Dermis microvascular lymphatic vessel endothelial cell (primary cell): ENCODE measurements at regions not wholly inside any gene's neighbourhood (a gene's known extent, or its start where the extent isn't known, plus 50 kb on each side); places are given as distances from the start of the nearest gene placed in this dataset.
"Not testable (repeated sequence)": the region's sequence is repeated elsewhere in the genome, so short reads cannot be mapped to it uniquely, and the experiment has no call there.

Experiments used
- DNase-seq, 2 donors: peaks; one replicate each; pipeline versions ENCODE4 v3.0.0 to v3.0.0-alpha.2; 2010; ENCODE audit warnings: low read depth in 2 of 2

DNA sequence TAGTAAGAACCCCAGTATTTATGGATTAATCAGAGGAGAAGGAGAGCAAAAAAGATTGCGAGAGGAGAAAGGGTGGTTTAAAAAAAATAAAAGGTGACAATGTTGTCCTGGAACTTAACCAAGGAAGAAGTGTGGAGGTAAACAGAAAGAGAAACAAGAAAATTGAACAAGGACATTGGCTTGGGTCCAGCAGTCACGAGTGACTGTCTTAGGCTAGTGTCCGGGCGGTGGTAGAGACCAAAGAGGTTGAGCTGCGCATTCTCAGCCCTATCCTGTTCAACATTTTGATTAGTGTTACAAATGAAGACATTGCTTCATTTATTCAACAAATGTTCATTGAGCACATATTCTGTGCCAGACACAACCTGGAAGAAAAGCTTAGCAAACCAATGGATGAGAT is 329.9 kb downstream of the FGFR2 start:
- DNase-seq, result no peak

DNA sequence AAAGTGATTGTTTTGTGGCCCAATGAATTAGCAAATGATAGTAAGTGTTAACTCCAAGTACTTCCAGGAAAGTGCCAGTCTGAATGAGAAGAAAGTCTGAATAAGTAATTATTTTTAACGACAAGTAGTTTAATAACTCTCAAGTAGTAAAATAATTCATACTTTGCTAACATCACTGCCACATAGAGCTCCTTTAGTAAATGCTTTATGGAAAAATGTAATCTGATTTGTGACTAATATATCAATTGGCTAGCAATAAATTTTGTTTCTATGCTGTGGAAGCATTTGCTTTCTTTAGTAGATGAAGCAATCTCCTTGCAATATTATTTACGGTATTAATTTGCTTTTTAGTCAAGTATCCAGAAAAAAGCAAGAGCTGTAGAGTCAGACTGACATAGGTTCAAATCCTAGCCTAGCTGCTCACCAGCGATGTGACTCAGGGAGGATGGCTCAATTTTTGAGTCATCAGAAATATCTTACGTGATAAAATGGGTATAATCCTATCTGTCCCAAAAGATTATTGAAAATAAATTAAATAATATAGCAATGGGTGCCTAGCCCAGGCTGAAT is 329.3 kb downstream of the FGFR2 start:
- no peak for DNase-seq

DNA sequence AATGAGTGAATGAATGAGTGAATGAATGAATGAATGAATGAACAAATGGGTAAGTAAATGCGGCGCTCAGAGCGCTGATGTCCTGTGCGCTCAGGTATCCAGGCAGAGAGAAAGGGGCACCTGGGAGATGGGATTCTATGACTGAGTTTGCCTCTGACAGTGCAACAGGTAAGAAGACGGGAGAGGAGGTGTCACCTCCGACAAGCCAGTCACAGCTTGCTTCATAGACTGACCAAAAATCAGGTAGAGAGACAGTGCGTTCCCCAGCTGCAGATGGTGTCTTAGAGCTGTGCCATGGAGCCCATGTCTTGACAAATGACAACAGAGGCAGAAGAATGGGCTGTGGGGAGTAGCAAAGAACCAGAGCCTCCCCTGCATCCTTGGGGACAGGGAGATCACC is 327.3 kb downstream of the FGFR2 start:
- DNase-seq, result no peak

DNA sequence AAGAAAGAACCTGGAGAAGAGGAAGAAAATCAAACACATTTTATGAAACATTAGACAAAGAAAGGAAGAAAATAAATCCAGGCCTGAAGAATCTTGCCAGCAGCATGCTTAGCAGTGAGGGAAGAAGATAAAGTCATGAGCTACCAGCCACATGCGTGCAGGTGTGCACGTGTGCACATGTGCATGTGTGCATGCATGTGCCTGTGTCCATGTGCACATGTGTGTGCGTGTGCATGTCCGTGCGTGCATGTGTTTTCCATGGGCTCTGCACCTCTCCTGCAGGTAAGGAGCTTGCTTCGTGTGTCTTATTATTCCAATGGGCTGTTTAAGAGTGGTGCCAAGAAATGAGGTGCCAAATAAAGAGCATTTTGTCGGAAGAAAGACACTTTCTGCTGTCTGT is 322.2 kb downstream of the FGFR2 start:
- no peak for DNase-seq

DNA sequence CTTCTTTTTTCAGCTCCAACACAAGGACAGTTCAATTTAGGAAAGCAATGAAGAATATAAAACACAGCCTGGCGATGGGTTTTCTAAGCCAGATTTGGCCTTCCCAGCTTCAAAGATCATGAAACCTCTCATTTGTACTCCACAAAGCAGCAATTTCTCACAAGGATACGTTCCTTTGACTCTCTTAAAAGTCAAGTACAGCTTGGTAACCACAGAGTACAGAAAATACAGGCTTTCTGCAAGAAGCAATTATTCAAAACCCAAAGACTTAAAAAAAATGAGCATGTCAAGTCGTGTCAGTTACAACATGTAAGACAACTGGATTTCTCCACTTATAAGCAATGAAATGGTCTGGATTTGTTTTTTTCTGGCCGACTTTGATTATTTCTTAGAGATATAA is 321.4 kb downstream of the FGFR2 start:
- no peak for DNase-seq

DNA sequence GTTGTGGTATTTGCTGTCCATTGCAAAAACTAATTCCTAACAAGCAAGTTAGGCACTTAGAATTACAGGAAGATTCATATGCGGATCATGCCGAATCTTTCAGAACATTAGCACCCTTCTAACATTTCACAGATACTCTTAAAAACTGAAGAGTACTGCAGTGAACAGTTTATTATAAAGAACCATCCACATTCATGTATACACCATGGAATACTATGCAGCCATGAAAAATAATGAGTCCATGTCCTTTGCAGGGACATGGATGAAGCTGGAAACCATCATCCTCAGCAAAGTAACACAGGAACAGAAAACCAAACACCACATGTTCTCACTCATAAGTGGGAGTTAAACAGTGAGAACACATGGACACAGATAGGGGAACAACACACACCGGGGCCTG is 319.9 kb downstream of the FGFR2 start:
- DNase-seq, result not testable (repeated sequence)

DNA sequence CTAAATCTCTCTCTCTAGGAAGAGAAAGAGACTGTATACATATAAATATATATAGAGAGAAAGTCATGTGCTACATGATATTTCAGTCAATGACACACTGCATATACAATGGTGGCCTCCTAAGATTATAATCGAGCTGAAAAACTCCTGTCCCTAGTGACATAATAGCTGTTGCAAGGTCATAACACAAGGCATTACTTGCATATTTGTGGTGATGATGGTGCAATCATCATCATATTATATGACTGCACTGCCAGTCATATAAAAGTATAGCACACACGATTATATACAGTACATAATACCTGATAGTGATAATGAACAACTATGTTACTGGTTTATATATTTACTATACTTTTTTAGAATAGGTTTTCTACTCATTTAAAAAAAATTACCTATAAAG is 316.7 kb downstream of the FGFR2 start:
- no peak for DNase-seq

DNA sequence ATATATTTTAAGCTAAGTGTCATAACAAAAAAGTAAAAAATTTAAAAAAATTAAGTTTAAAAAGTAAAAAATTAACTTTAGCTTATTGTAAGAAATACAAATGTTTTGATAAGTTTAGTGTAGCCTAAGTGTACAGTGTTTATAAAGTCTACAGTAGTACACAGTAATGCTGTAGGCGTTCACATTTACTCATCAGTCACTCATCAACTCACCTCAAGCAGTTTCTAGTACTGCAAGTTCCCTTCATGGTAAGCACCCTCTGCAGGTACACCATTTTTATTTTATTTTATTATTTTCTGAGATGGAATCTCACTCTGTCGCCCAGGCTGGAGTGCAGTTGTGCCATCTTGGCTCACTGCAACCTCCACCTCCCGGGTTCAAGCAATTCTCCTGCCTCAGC is 316.0 kb downstream of the FGFR2 start:
- DNase-seq, result no peak

DNA sequence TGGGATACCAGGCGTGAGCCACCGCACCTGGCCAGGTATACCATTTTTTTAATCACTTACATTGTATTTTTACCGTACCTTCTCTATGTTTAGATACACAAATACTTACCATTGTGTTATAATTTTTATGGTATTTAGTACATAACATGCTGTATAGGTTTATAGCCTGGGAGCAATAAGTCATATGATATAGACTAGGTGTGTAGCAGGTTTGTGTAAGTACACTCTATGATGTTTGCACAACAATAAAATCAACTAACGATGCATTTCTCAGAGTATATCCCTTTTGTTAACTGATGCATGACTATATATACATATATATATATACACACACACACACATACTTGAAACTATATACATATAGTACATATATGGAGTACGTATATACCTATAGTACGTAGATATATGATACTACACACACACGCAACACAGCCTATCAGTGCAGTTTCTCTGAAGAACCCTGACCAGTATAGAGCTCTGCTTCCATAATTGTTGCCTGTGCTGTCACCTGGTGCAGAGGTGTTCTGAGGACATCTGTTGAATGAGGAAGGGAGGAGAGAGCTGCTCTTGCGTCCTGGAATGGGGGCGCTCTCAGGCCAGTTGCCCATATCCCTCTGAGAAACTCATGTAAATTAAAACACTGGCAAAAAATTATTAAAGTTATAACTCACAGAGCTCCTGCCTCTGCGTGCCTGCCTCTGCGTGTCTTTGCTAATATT is 315.3 kb downstream of the FGFR2 start:
- no peak for DNase-seq

DNA sequence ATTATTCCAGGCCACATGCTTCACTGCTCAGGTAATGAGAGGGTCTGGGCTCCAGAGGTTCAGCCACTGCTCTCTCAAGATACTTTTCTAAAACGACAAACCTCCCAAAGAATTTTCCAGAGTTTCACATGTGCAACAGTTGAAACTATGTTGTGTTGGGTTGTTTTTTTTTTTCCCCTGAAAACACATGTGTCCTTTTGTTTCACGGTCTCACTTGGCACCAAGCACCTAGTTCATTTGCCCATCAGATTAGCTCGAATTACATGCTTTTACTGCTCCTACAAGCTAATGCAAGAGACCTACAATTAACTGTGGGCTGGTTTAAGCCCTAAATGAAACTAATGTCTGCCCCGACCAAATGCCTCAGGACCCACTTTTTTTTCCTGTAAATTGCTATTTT is 313.3 kb downstream of the FGFR2 start:
- no peak for DNase-seq

DNA sequence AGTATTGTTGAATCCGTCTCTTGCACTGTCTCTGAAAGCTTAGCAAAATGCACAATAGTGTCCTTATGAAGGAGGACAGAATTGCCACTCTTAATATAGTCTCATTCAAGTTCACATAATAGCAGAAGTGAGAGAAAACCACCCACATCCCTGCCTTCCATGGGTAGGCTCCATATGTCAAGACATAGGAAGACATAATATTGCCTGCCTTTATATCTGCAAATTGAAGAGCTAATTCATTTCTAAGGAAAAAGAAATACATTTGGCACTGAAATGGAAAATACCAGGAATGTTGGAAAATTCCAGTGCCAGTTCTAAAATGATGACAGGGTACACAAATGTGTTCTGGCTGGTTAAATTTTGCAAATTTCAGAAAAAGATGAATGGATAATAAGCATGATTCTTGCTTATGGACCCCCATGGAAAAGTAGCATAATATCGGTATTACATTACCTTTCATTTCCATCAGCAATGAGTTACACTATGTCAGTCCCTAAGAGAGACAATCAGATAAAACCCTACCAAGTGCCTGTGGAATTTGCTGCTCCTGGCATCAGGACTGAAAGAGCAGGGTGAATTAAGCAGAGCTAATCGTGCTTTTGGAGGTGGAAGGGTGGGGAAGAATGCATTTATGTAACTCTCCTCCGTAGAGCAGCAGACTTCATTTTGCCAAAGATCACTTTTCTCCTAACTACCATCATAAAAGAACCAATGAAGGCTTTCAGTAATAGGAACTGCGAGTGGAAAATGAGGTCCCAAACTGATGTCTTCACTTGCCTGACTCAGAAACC is 312.6 kb downstream of the FGFR2 start:
- no peak for DNase-seq

DNA sequence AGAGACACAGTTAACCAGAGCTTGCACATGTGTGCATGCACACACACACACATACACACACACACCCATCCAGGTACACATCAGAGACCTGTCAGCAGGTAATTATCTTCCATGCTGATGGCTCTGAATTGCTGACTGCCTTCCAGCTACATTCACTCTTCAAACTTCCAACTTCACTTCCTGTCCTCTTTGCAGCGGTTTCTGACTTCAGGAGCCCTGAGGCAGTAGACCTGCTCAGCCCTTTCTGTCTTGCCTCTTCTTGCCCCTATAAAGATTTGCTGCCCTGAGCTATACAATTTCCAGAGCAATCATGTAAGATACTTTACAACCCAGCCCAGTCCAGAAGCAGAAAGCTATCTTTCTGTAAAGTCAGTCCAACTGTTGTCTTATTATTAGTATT is 310.2 kb downstream of the FGFR2 start:
- no peak for DNase-seq

DNA sequence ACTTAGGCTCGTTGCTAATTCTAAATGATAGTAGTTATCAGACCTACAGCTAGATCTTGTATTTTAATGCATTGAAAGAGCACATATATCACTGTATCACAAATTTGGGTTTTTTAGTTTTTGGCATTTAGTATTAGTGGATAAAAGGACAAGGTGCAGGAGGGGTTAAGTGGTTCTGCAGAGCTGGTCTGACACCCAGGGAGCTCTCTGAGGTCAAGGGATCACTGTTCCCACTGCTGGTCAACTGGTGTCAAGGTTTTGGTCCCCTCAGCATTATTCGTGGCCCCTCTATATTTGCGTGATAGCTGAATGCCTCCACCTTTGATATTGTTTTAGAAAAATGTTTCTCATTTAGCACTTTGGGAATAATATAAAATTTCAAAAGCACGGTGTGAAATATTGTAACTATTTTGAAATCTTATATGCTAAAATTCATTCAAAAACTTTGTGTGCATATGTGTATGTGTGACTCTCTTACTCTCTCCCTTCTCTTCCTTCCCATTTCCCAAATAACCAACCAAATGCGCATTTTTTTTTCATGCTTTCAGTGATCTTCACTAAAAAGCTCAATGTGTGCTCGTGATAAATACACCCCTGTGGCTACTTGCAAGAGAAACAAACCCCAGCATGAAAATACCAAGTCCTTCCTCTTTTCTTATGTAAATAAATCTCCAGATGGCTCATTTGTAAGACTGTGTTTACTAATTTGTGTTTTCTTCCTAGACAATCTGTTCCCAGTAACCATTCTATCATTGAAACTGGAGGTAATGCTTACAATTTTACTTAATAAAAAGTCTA is 309.2 kb downstream of the FGFR2 start:
- no peak for DNase-seq

DNA sequence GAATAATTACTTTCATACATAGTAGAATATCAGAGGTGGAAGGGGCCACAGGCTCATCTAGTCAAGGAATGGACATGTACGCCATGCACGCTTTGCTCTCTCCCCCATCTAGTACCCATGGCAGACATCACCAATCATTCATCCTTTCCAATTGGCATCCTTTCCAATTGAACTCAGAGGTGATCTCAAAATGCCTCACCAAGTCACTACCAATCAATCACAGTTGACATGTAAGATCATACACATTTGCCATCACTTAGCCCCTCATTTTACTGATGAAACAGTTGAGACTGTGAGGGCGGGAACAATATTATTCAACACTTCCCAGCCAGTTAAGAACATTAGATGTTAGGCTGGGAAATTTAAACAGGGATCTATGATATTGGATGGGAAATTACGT is 308.4 kb downstream of the FGFR2 start:
- no peak for DNase-seq

DNA sequence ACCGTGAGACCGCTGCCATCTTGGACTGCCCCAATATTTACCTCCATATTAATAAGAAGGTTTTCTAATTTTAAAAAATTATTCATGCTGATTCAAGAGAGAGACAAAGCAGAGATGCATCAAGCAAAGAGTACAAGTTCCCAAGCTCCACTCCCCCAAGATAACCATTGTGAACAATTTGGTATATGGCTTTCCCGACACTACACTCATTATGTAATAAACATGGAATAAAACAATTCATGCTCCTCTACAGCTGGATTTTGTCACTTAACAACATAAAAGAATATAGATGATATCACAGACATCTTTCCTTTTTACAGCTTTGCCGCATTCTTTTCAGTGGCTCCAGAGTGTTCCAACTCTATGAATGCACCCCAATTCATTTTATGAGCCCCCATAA is 307.6 kb downstream of the FGFR2 start:
- no peak for DNase-seq

DNA sequence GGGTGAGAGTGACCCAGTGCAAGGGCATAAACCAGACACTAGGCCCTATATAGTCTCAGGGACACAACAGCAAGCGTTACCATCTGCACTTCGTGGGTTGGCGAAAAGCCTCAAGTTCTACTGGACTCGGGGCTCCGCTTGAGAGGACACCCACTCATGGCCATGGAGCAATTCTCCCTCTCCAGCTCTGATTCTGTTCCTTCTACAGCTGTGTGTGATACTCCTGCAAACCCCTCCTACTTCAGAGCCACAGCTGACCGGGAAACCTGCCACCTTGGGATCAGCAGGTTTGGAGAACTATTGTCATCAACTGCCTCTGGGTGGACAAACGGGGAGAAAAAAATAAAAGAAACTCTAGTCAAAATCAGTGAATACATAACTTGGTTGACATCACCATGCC is 306.9 kb downstream of the FGFR2 start:
- no peak for DNase-seq

DNA sequence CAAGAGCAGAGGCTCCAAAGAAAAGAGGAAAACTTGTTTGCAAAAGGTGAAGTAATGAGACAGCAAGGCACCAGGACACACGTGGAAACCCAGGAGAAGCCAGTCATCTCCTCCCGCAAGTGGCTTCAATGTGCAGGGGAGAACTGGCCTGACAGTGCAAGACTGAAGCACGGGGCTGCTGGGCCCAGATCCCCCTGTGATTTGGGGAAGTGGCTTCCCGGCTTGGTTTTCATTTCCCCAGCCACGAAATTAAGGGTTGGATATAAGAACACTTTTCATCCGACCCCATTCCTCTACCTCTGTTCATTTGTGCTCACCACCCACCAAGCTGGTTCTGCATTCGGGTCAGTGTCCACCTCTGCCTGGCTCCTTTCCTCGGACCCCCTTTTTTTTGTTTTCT is 306.4 kb downstream of the FGFR2 start:
- DNase-seq, result no peak

DNA sequence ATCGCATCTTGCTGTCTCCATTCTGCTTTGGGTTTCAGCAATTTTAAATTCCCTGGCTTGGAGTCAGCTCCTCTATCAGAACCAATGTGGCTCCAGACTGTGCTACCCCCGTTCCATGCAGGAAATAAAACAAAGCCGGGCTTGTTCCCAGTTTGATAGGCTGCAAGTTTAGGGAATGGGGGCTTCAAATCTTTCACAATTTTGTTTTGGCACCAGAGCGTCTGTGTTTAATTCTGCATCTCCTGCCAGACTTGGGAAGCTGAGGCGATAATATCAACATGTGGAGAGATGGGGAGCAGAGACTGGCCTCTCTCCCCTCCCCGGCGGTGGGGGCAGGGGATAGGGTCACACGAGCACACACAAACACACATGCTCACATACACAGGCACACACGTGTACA is 305.9 kb downstream of the FGFR2 start:
- no peak for DNase-seq

DNA sequence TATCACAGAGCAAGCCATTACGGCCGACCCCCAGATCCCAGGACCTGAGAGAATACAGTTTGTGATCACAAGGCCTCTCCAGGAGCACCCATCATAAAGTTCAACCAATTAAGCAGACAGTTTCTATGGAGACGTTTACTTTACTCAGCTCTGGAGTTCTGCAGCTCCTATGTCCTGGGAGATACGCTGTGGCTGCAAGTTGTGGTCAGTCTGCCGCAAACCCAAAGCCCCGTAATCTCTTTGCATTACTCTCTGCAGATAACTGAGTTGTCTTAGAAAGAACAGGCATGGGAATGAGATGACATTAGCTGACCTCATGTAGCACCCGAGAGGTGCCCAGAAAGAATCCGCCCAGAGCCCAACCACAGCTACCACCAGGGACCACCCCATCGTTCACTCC is 305.1 kb downstream of the FGFR2 start:
- no peak for DNase-seq

DNA sequence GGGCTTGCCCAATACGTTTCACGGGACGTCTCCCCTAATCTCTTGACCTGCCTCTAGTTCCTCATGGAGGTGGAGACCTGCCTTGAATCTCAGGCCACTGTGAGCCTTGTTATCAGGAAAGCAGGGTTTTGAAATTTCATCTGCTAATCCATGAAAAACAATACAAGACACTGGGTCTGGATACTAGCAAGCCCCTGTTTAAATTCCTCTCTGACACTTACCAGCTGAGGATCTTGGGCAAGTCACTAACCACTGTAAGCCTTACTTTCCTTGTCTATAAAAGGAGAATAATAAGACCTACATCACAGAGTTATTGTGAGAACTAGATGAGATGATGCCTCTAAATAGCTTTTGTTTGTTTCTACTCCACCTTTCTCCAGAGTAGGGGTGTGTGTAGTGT is 303.6 kb downstream of the FGFR2 start:
- DNase-seq, result no peak

DNA sequence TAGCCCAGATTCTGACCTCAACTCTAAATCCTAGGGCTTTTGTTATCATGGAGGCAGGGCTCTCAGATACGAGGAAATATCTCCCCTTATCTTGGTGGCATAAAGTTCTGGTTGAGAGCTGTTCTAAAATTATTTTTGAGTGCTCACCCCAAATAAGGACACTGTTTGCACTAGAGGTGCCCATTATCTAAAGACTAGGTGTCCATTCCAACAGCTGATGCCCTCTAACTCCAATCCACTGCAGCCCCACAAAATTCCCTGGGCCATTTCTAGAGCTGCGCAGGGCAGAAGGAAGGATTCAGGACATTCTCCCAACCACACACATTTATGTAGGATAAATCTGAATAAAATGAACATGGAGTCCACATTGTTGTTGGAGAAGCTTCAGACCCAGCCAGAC is 301.9 kb downstream of the FGFR2 start:
- DNase-seq, result no peak

DNA sequence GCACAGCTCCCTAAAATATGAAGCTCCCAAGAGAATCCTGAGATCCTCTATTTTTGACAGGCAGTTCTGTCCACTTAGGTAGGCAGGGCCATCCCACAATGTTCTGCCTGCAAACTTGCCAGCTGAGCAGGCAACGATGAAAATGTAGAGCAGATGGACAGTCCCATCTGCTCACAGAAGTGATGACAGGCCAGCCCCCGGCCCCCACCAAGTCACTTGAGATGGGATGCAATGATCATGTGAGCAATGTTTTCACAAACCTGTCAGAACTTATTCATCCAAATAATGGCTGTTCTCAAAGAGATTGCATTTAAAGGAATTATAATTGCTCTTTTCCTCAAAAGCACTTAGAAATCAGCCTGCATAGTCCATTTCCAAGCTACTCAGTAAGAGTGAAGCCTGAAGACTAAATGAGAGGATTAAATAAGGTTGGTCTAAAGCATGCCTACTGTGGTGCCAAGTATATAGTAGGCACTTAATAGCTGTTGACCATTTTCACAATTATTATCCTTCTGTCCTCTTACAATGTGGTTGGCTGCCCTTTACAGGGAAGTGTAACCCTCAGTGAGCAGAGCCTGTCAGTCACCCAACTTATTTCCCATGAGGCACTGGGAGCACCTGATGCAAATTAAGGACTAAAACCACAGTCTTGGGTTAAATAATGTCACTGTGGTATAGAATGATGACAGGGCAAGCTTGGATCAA is 301.2 kb downstream of the FGFR2 start:
- DNase-seq, result no peak
